ENCODE measurements at regions not wholly inside any gene's neighbourhood (a gene's known extent, or its start where the extent isn't known, plus 50 kb on each side); places are given as distances from the start of the nearest gene placed in this dataset.

- TF ChIP-seq CTCF (IDR thresholded peaks at IDR 0.05): no peak
- no peak for TF ChIP-seq POLR2AphosphoS5 (IDR thresholded peaks at IDR 0.05; ENCODE audit: low read depth, low read length)
- TF ChIP-seq REST (IDR thresholded peaks at IDR 0.05; ENCODE audit: insufficient read depth in 1 of 2, low read depth in 2 of 2, low read length in 1 of 2): no peak
Observed at GRCh38 chr13:19053561-19053960, 128.1 kb downstream of the TUBA3C start.
